SU-DHL-6 (cell line): ENCODE measurements at regions not wholly inside any gene's neighbourhood (a gene's known extent, or its start where the extent isn't known, plus 50 kb on each side); places are given as distances from the start of the nearest gene placed in this dataset.

Experiments used
- H2AFZ ChIP-seq: fragments of 200-600 bp; sonication (generic); 2 replicates; pipeline ENCODE4 v1.6.1; 2014; ENCODE audit warnings: low read depth, mild to moderate bottlenecking, moderate library complexity, mixed read lengths, antibody characterized with exemption, low read length; ENCODE audit not compliant: severe bottlenecking
- H3F3A ChIP-seq: fragments of 200-600 bp; shearing (Covaris generic); 2 replicates; pipeline ENCODE4 v1.6.0; 2016; ENCODE audit warnings: antibody characterized with exemption, mild to moderate bottlenecking; ENCODE audit not compliant: insufficient read depth
- H3K27ac ChIP-seq: fragments of 200-600 bp; sonication (generic); 2 replicates; pipeline ENCODE4 v1.5.1; 2016; ENCODE audit warnings: low read depth, mild to moderate bottlenecking, low read length, moderate library complexity, mixed read lengths
- H3K27me3 ChIP-seq: fragments of 200-600 bp; sonication (generic), shearing (Covaris generic); 2 replicates; pipeline ENCODE4 v1.6.0; 2014; ENCODE audit warnings: mild to moderate bottlenecking, low read length
- H3K36me3 ChIP-seq: fragments of 200-600 bp; sonication (generic); 2 replicates; pipeline ENCODE4 v1.6.1; 2014; ENCODE audit warnings: mild to moderate bottlenecking, low read length, mixed read lengths
- H3K4me2 ChIP-seq: fragments of 300-600, 200-600 bp; shearing (Covaris generic), sonication (generic); 2 replicates; pipeline ENCODE4 v1.6.0; 2014; ENCODE audit warnings: low read length, low read depth, mild to moderate bottlenecking; ENCODE audit not compliant: poor library complexity, severe bottlenecking
- H3K4me3 ChIP-seq: fragments of 200-600 bp; sonication (generic); 2 replicates; pipeline ENCODE4 v1.5.1; 2014; ENCODE audit warnings: antibody characterized with exemption, low read length, mild to moderate bottlenecking, mixed read lengths; ENCODE audit not compliant: insufficient read depth, poor library complexity, severe bottlenecking
- H3K79me2 ChIP-seq: fragments of 200-600 bp; sonication (generic); 2 replicates; pipeline ENCODE4 v1.6.1; 2014; ENCODE audit warnings: mild to moderate bottlenecking, low read length, moderate library complexity; ENCODE audit not compliant: insufficient read depth
- H3K9ac ChIP-seq: fragments of 200-600 bp; sonication (generic); 2 replicates; pipeline ENCODE4 v1.7.0; 2014; ENCODE audit warnings: mild to moderate bottlenecking, low read length
- H3K9me2 ChIP-seq: fragments of 200-600 bp; sonication (generic); replicated peaks from 2 replicates; pipeline ENCODE4 v1.6.1; 2014; ENCODE audit warnings: low read length; ENCODE audit not compliant: insufficient read depth
- H3K9me3 ChIP-seq: fragments of 200-600 bp; sonication (generic); 2 replicates; pipeline ENCODE4 v1.6.1; 2014; ENCODE audit warnings: low read length, mixed read lengths; ENCODE audit not compliant: insufficient read depth
- H4K20me1 ChIP-seq: fragments of 200-600 bp; sonication (generic); 2 replicates; pipeline ENCODE4 v1.6.1; 2014; ENCODE audit warnings: low read depth, mild to moderate bottlenecking, antibody characterized with exemption, low read length, moderate library complexity, mixed read lengths
- EZH2phosphoT487 ChIP-seq: fragments of 200-600 bp; sonication (generic), shearing (Covaris generic); conservative IDR thresholded peaks from 2 replicates; pipeline ENCODE4 v1.6.1; 2018; ENCODE audit warnings: mild to moderate bottlenecking, antibody characterized with exemption, low read length, moderate library complexity, mixed read lengths
- TF ChIP-seq, protein P1 (sequence below): fragments of 200-600 bp; sonication (generic); IDR thresholded peaks from one replicate; pipeline ENCODE4 v1.5.1; 2017; ENCODE audit warnings: antibody characterized with exemption, mild to moderate bottlenecking, low read length, moderate library complexity; ENCODE audit not compliant: insufficient read depth, poor library complexity, severe bottlenecking

DNA sequence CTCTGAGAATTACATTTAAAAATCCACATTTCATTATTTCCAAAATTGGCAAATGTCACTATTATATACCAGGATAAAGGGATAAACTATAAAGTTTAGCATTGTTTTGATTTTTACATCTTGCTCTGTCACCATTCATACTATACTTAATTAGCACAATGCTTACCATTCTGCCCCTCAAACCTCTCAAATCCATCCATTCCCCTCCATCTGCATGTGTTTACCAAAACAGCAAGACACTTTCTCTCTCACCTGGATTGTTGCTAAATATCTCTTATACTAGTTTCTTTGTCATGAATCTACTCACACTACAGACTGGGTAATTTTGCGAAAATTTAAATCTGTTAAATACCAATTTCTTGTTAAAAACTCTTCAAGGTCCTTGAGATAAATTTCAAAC, 496.1 kb downstream of the NR4A2 start:
- H3K36me3 ChIP-seq: no peaks in the 10 kb centered on the region
- H3K9me2 ChIP-seq: no peaks in the 10 kb centered on the region
- no peak overlapping the region for H3K9ac ChIP-seq

DNA sequence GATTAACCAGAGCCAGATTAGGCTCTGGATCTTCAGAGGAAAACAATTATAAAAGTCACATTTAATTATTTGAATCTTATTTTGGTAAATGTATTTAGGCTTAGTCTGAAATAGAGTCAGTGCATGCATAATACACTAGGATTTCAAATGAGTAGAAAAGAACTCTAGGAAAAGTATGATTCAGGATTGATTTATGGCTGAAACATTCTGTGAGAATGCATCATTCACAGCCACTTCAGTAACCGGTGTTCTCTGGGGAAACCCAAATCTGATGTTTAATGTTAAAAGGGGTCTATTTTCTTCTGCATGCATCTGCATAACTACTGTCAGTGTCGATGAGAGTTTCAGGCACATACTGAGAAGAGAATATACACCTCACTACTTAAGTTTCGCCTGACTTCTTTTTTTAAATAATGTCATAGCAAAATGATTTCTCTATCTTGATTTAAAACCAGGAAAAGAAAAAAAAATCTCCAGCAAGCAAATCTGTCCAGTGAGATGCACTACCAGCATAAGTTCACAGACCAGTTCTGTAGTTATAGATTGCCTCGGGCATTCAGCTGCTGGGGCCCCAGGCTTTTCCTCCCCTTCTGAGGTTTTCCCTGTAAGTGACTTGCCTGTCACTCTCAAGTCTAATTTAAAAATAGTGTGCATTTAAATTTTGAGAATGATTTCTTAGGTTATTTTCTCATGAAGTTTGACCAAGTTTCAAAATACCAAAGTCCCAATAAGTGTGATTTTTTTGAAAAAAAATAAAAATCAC, 501.5 kb downstream of the NR4A2 start:
- Histone ChIP-seq H3K9me2 (no peaks in the 10 kb centered on the region), H3K4me3 (no peak overlapping the region), H2AFZ (no peak overlapping the region), H4K20me1 (no peaks in the 10 kb centered on the region), H3K9ac (no peak overlapping the region), H3K27me3 (no peaks in the 10 kb centered on the region), H3F3A (no peaks in the 10 kb centered on the region), H3K4me2 (no peak overlapping the region), H3K36me3 (no peaks in the 10 kb centered on the region), H3K27ac (no peak overlapping the region), H3K79me2 (no peaks in the 10 kb centered on the region), H3K9me3 (no peaks in the 10 kb centered on the region)
- TF ChIP-seq EZH2phosphoT487: no peak
- TF ChIP-seq, protein P1, sequence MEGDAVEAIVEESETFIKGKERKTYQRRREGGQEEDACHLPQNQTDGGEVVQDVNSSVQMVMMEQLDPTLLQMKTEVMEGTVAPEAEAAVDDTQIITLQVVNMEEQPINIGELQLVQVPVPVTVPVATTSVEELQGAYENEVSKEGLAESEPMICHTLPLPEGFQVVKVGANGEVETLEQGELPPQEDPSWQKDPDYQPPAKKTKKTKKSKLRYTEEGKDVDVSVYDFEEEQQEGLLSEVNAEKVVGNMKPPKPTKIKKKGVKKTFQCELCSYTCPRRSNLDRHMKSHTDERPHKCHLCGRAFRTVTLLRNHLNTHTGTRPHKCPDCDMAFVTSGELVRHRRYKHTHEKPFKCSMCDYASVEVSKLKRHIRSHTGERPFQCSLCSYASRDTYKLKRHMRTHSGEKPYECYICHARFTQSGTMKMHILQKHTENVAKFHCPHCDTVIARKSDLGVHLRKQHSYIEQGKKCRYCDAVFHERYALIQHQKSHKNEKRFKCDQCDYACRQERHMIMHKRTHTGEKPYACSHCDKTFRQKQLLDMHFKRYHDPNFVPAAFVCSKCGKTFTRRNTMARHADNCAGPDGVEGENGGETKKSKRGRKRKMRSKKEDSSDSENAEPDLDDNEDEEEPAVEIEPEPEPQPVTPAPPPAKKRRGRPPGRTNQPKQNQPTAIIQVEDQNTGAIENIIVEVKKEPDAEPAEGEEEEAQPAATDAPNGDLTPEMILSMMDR: no peak

More for the DNA sequence above, 496.1 kb downstream of the NR4A2 start:
- no peak for TF ChIP-seq EZH2phosphoT487
- TF ChIP-seq, protein P1: no peak
- Histone ChIP-seq H3K9me3 (no peaks in the 10 kb centered on the region), H3F3A (no peaks in the 10 kb centered on the region), H3K27me3 (no peaks in the 10 kb centered on the region), H3K79me2 (no peaks in the 10 kb centered on the region), H3K4me2 (no peak overlapping the region), H2AFZ (no peak overlapping the region), H3K27ac (no peak overlapping the region), H3K4me3 (no peak overlapping the region), H4K20me1 (no peaks in the 10 kb centered on the region)

DNA sequence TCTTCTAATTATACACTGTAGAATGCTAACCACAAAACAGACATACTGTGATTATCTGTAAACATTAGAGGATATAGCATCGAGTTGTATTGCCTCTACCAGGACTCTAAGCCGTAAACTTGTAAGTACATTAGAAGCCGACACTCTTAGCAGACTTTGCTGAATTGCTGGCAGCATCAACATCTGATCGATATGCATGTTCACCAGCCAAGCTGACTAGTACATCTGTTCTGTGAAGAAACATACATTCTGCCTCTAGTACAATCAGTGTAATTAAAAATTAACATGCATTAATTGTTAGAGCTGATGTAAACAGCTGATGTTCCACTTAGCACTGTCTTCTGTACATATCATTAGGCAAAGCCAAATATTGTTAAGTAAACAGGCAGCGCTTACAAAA, 502.2 kb downstream of the NR4A2 start:
- H3K9me2 ChIP-seq: no peaks in the 10 kb centered on the region
- no peaks in the 10 kb centered on the region for H3F3A ChIP-seq
- no peaks in the 10 kb centered on the region for H3K79me2 ChIP-seq
- H3K4me2 ChIP-seq: no peak overlapping the region
- TF ChIP-seq EZH2phosphoT487: no peak
- TF ChIP-seq, protein P1: no peak
- H3K27ac ChIP-seq: no peak overlapping the region
- H3K9me3 ChIP-seq: no peaks in the 10 kb centered on the region
- H3K4me3 ChIP-seq: no peak overlapping the region
- no peak overlapping the region for H3K9ac ChIP-seq
- no peaks in the 10 kb centered on the region for H3K27me3 ChIP-seq
- H3K36me3 ChIP-seq: no peaks in the 10 kb centered on the region
- no peaks in the 10 kb centered on the region for H4K20me1 ChIP-seq
- no peak overlapping the region for H2AFZ ChIP-seq
